GM19467 (cell line): ENCODE measurements at regions not wholly inside any gene's neighbourhood (a gene's known extent, or its start where the extent isn't known, plus 50 kb on each side); places are given as distances from the start of the nearest gene placed in this dataset.

Source experiments
- ATAC-seq: cut with Tn5 transposase; IDR thresholded peaks from one replicate; pipeline ENCODE4 v1.9.1; 2021; ENCODE audit warnings: mild to moderate bottlenecking, moderate library complexity; ENCODE audit not compliant: unreplicated experiment

- no peak for ATAC-seq
These were observed 111.0 kb downstream of the TRIB2 start for GRCh38 chr2:12827721-12828120.

DNA sequence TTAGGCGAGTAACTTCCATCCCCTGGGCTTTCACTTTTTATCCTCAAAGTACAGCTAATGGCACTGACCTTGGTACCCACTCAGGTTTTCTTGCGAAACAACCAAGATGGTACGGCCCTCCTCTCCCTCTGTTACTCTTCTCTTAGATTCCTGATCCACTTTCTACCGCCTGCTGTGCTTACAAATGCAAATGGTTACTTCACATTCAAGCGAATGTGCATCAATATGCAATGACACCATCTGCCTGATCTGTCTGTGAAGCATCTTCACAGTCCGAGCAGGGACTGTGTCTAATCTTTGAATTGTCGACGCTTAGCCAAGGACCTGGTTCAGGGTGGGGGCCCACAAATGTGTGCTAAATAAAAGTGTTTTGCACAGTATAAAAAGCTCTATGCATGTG lies 112.2 kb downstream of the TRIB2 start:
- ATAC-seq = no peak

DNA sequence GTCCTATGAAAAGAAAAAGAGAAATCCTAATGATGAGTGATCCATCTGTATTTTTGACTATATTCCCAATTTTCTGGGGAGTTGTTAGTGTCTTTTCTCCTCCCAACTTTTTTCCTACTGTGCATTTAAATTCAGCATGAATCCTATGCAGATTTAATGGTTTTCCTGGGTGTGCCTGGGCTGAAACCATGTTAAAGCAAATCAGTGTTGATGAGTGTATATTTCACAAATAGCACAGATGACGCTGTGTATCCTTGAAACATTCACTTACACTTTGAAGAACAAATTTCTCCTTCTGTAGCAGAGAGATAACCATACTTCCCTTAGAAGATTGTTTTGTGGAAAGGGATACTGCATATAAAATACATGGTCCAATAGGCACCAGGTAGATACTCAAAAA lies 114.3 kb downstream of the TRIB2 start:
- no peak for ATAC-seq

GRCh38 chr2:12834239-12834638 lies 117.5 kb downstream of the TRIB2 start:
- ATAC-seq = no peak

DNA sequence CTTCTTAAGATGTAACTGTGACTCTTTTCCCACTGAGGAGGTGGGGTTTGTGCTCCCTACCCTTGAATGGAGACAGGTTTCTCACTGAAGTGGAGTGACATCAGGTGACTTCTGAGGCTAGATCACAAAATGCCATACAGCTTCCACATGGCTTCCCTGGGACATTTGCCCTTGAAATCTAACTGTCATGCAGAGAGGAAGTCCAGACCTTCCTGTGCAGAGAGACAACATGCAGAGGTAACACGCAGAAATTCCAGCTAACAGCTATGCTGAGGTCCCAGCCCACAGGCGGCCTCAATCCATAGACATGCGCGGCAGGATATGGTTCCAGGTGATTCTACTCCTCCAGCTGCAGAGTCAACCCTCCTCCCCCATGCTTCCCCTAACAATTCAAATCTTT lies 119.0 kb downstream of the TRIB2 start:
- no peak for ATAC-seq

DNA sequence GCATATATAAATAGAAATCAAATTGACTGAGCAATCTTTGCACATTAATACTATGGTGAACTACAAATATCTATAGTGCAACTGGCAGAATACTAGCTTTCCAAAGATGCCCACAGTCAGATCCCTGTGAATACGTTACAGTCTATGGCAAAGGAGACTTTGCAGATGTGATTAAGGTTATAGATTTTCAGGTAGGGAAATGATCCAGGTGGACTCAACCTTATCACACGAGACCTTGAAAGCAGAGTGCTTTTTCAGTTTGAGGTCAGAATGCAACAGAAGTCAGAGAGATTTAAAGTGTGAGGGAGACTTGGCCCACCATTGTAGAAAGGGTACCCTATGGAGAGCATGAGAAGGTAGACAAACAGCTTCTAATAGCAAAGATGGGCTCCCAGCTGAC lies 122.6 kb downstream of the TRIB2 start:
- ATAC-seq = no peak

GRCh38 chr2:12841021-12841420 lies 124.3 kb downstream of the TRIB2 start:
- ATAC-seq = no peak

GRCh38 chr2:12842917-12843316 lies 126.2 kb downstream of the TRIB2 start:
- ATAC-seq = no peak

DNA sequence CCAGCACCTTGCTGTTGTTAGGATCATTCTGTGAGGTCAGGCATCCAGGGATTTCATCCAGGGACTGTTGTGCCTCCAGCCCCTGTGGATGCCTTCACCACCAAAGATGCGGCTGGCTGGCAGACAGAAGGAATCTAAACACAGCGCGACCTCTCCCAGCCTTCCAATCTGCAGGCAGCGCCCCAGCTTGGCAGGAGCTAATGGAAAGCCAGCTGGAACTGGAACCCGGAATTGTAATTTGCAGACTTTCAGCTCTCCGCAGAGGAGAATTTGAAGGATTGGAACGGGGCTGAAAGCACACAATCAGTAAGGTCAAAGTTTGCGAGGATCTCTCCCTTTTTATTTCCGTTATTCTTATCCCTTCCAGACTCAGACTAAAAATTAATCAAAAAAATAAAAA lies 127.8 kb downstream of the TRIB2 start:
- no peak for ATAC-seq

GRCh38 chr2:12847694-12848575 lies 131.2 kb downstream of the TRIB2 start:
- no peak for ATAC-seq

DNA sequence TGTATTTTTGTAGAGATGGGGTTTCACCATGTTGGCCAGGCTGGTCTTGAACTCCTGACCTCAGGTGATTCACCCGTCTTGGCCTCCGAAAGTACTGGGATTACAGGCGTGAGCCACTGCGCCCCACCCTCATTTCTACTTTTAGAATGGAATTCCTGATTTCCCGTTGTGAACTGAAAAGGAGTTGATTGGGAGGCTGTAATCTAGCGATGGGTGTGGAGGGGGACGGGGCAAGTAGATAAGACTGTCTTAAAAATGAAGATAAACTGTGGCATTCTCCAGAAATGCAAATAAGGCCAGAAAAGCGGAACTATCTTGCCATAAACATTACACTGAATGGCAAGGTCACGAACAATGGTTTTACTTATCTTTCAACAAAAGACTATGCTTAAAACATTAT lies 135.4 kb downstream of the TRIB2 start:
- ATAC-seq = no peak

DNA sequence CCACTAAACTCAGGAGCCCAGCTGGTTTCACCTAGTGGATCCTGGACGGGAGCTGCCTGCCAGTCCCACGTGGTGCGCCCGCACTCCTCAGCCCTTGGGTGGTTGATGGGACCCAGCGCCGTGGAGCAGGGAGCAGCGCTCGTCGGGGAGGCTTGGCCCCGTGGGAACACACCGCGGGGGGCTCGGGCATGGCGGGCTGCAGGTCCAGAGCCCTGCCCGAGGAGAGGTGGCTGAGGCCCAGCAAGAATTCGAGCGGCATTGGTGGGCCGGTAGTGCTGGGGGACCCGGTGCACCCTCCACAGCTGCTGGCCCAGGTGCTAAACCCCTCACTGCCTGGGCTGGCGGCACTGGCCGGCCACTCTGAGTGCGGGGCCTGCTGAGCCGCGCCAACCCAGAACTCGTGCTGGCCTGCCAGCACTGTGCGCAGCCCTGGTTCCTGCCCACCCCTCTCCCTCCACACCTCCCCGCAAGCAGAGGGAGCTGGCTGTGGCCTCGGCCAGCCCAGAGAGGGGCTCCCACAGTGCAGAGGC lies 137.3 kb downstream of the TRIB2 start:
- ATAC-seq = no peak

GRCh38 chr2:12855508-12855907 lies 138.8 kb downstream of the TRIB2 start:
- no peak for ATAC-seq

- ATAC-seq = no peak
These were observed 140.3 kb downstream of the TRIB2 start for GRCh38 chr2:12856934-12857601.

DNA sequence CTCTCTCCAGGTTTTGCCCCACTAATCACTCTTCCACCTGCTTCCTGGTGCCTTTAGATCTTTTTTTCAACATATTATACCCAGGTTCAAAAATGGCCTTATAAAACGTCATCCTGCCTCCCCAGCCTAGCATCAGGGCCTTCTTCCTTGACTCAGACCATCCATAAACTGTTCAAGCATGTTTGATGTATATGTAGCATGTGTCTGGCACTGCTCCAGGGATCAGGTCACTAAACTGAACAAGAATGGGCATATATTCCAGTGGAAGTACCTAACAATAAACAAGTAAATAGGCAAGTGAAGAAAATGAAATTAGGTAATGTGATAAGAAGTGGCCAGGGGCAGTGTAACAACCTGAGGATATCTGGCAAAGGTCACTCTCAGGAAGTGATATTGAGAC lies 141.2 kb downstream of the TRIB2 start:
- no peak for ATAC-seq

DNA sequence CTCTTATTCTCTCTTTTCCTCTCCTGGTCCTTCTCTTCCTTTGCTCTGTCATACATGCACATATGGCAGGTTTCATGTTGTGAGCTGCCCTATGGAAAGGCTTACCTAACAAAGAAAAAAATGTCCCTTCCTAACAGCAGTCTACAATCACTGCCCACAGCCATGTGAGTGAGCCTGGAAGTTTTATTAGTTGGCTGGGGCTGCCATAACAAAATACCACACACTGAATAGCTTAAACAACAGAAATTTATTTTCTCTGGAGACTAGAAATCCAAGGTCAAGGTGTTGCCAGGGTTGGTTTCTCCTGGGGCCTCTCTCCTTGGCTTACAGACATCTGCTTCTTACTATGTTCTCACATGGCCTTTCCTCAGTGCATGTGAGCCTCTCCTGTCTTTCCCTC lies 142.1 kb downstream of the TRIB2 start:
- no peak for ATAC-seq

- ATAC-seq = no peak
These were observed 144.7 kb downstream of the TRIB2 start for GRCh38 chr2:12861344-12861930.

GRCh38 chr2:12862541-12862940 lies 145.8 kb downstream of the TRIB2 start:
- ATAC-seq = no peak

DNA sequence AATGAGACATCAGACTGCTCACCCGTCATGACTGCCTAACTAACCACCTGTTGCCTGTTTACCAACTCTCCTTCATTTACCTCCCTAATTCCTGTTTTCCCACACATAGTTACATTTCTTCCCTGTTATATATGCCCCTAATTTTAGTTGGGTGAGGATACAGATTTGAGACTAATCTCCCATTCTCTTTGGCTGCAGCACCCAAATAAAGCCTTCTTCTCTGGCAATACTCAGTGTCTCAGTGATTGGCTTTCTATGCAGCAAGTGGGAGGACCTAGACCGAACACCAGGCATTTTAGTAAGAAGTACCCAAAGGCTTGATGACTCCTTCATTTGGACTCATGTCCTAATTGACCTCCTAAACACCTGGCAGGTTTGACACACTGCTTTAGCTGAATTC lies 147.2 kb downstream of the TRIB2 start:
- no peak for ATAC-seq

DNA sequence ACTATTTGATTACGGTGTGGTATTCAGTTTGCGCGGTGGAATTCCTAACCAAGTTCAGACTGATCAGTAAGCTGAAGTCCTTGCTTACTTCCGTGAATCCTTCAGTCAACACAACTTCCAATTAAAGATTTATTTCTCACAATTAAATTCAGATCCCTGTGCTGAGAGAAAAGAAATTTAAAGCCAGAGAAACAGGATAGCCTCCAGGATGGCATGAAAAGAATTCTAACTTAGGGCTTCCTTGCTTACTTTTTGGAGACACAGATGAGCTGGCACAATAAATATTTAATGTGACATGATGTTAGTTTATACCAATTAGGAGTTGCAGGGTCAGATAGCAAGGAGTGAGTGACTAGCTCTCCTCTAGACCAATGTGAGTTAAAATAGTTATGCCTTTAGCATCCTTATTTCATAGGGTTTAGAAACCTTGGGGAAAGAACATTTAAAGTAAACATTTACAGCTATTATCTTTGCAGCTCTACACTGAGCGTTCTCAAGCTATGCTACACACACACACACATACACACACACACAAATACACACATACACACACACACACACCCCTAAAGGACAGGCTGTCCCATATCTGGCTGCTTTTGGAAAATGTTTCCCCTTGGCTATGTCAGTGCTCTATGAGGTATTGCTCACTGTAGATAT lies 151.0 kb downstream of the TRIB2 start:
- no peak for ATAC-seq

- ATAC-seq = no peak
These were observed 154.0 kb downstream of the TRIB2 start for GRCh38 chr2:12870692-12871091.
